HFFc6 (cell line): ENCODE measurements at regions not wholly inside any gene's neighbourhood (a gene's known extent, or its start where the extent isn't known, plus 50 kb on each side); places are given as distances from the start of the nearest gene placed in this dataset.

Source experiments
- DNase-seq: peaks from one replicate; pipeline ENCODE4 v3.0.0-alpha.2; 2018
- H3K27ac Mint-ChIP-seq: 2 replicates; pipeline ENCODE4 v1.8.0; 2020; ENCODE audit warnings: mild to moderate bottlenecking, mixed read lengths
- H3K27me3 Mint-ChIP-seq: 2 replicates; pipeline ENCODE4 v1.8.0; 2021; ENCODE audit warnings: mild to moderate bottlenecking, moderate library complexity, mixed read lengths; ENCODE audit not compliant: insufficient read depth
- H3K36me3 Mint-ChIP-seq: 2 replicates; pipeline ENCODE4 v1.8.0; 2021; ENCODE audit warnings: low read depth, mixed read lengths
- H3K4me1 Mint-ChIP-seq: 2 replicates; pipeline ENCODE4 v1.8.0; 2020; ENCODE audit warnings: low read depth, mixed read lengths
- H3K4me3 Mint-ChIP-seq: 2 replicates; pipeline ENCODE4 v1.8.0; 2020; ENCODE audit warnings: mild to moderate bottlenecking, moderate library complexity, mixed read lengths
- H3K9me3 Mint-ChIP-seq: 2 replicates; pipeline ENCODE4 v1.8.0; 2020; ENCODE audit warnings: mild to moderate bottlenecking, mixed read lengths
- TF ChIP-seq, protein P1 (sequence below): fragments of 200-600 bp; sonication (generic); IDR thresholded peaks from 2 replicates; pipeline ENCODE4 v1.5.0; 2021; ENCODE audit warnings: antibody characterized with exemption, mild to moderate bottlenecking

DNA sequence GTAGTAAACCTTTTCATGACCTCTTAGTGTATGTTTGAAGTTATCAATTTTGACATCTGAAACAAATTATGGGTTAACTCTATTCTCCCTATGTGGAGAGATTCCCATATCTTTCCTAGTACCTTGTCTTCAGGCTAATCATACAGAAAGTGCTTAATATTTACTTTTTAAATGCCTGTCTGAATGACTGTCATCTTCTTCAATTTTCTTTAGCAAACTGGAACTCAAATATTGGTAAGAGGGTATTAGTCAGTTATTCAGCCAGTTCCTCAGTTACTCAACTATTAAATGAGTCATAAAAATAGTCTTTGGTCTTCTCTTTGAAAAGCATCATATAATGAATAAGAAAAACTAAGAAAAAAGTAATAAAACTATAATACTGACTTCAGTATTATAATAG lies 1038.0 kb upstream of the PIK3C3 start:
- Mint-ChIP-seq H3K36me3 (no peaks in the 10 kb centered on the region), H3K27ac (no peak overlapping the region), H3K27me3 (no peaks in the 10 kb centered on the region), H3K4me3 (no peak overlapping the region), H3K4me1 (peaks cover 6% of the 10 kb centered on the region; the same call in 1 of the 2 replicates), H3K9me3 (peaks cover 9% of the 10 kb centered on the region)
- TF ChIP-seq, protein P1, sequence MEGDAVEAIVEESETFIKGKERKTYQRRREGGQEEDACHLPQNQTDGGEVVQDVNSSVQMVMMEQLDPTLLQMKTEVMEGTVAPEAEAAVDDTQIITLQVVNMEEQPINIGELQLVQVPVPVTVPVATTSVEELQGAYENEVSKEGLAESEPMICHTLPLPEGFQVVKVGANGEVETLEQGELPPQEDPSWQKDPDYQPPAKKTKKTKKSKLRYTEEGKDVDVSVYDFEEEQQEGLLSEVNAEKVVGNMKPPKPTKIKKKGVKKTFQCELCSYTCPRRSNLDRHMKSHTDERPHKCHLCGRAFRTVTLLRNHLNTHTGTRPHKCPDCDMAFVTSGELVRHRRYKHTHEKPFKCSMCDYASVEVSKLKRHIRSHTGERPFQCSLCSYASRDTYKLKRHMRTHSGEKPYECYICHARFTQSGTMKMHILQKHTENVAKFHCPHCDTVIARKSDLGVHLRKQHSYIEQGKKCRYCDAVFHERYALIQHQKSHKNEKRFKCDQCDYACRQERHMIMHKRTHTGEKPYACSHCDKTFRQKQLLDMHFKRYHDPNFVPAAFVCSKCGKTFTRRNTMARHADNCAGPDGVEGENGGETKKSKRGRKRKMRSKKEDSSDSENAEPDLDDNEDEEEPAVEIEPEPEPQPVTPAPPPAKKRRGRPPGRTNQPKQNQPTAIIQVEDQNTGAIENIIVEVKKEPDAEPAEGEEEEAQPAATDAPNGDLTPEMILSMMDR = no peak
- DNase-seq = no peak

DNA sequence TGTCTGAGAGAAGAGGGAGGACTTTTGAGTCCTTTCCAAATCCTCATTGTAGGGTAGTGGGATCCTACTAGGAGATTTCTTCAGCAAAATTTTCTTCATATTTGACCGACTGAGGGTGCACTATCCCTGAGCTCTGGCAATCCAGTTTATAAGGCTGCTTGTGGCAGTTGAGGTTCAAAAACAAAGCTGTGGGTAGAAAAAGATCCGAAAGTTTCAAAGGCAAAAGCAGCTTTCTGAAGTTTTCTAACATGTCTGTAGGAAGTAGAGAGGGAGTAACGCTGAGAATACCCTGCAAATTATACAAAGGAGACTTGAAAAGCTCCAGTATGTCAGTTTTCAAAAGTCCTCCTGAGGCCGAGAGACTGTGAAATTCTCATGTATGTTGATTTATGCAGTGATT lies 1039.3 kb upstream of the PIK3C3 start:
- no peaks in the 10 kb centered on the region for H3K27me3 Mint-ChIP-seq
- no peak overlapping the region for H3K4me3 Mint-ChIP-seq
- no peaks in the 10 kb centered on the region for H3K36me3 Mint-ChIP-seq
- no peak overlapping the region for H3K27ac Mint-ChIP-seq
- TF ChIP-seq, protein P1 = no peak
- no peaks in the 10 kb centered on the region; the same call in 1 of the 2 replicates for H3K9me3 Mint-ChIP-seq
- peaks cover 6% of the 10 kb centered on the region; the same call in 1 of the 2 replicates for H3K4me1 Mint-ChIP-seq
- DNase-seq = no peak

GRCh38 chr18:40911582-40912254 lies 1043.3 kb upstream of the PIK3C3 start:
- H3K27me3 Mint-ChIP-seq = no peaks in the 10 kb centered on the region
- H3K27ac Mint-ChIP-seq = no peak overlapping the region; the same call in 1 of the 2 replicates

GRCh38 chr18:40911041-40911440 lies 1044.0 kb upstream of the PIK3C3 start:
- H3K4me3 Mint-ChIP-seq = no peak overlapping the region
- H3K36me3 Mint-ChIP-seq = no peaks in the 10 kb centered on the region
- no peaks in the 10 kb centered on the region for H3K4me1 Mint-ChIP-seq
- TF ChIP-seq, protein P1 = no peak
- no peak for DNase-seq
- H3K27ac Mint-ChIP-seq = no peak overlapping the region
- H3K27me3 Mint-ChIP-seq = no peaks in the 10 kb centered on the region
- no peaks in the 10 kb centered on the region; the same call in 1 of the 2 replicates for H3K9me3 Mint-ChIP-seq

More at GRCh38 chr18:40911582-40912254, 1043.3 kb upstream of the PIK3C3 start:
- Mint-ChIP-seq H3K4me3 (no peak overlapping the region), H3K36me3 (no peaks in the 10 kb centered on the region), H3K4me1 (peaks cover 3% of the 10 kb centered on the region; the same call in 1 of the 2 replicates), H3K9me3 (no peaks in the 10 kb centered on the region; the same call in 1 of the 2 replicates)
- no peak for DNase-seq
- TF ChIP-seq, protein P1 = no peak

- H3K27me3 Mint-ChIP-seq = no peaks in the 10 kb centered on the region
- no peak overlapping the region for H3K27ac Mint-ChIP-seq
- no peaks in the 10 kb centered on the region; the same call in 1 of the 2 replicates for H3K9me3 Mint-ChIP-seq
- no peak for DNase-seq
- TF ChIP-seq, protein P1 = no peak
- H3K4me3 Mint-ChIP-seq = no peak overlapping the region
- no peaks in the 10 kb centered on the region for H3K36me3 Mint-ChIP-seq
- H3K4me1 Mint-ChIP-seq = no peaks in the 10 kb centered on the region
Measured at GRCh38 chr18:40907842-40908241, 1047.2 kb upstream of the PIK3C3 start.
